ENCODE measurements at regions not wholly inside any gene's neighbourhood (a gene's known extent, or its start where the extent isn't known, plus 50 kb on each side); places are given as distances from the start of the nearest gene placed in this dataset.
"Not testable (repeated sequence)": the region's sequence is repeated elsewhere in the genome, so short reads cannot be mapped to it uniquely, and the experiment has no call there.

- DNase-seq = no peak
These were observed 76.6 kb upstream of the XPA start for GRCh38 chr9:97773723-97774122.

GRCh38 chr9:97774673-97775072 lies 77.5 kb upstream of the XPA start:
- DNase-seq = no peak

- DNase-seq = not testable (repeated sequence)
These were observed 74.3 kb upstream of the FOXE1 start for GRCh38 chr9:97778740-97779139.

- DNase-seq = no peak
These were observed 73.4 kb upstream of the FOXE1 start for GRCh38 chr9:97779608-97780007.

DNA sequence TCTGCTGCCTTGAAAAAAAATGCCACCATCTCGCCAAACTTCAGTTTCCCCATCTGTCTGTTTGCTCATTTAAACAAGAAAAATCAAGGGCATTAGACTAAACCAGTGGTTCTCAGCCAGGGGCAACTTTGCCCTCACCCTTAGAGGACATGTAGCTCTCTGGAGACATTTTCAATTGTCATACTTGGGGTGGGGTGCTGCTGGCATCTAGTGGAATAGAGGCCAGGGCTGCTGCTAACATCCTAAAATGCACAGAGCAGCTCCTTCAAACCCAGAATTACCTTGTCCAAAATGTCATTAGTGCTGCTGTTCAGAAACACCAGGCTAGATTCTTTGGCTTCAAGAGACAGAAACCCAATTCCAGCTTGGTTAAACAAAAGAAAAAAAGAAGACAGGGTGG lies 71.1 kb upstream of the FOXE1 start:
- no peak for DNase-seq

- DNase-seq = peak; percentile 2
These were observed 66.7 kb upstream of the FOXE1 start for GRCh38 chr9:97786341-97786740.

DNA sequence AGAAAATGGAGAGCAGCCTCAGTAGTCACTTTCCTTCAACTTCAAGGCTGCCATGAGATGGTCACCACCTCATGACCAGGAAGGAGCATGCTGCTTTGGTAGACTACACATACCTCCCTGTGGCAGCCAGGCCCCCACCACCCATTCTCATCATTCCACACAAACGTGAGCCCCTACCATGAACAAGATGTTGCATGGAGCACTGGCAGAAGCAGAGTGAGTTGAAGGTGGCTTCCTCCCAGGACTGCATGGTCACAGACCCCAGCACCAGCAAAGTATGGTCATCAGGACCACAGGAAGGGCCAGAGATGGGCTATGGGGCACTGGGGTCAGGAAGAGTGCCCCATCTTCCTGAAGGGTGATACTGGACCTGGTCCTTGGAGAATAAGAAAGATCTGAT lies 65.5 kb upstream of the FOXE1 start:
- no peak for DNase-seq

- no peak for DNase-seq
These were observed 64.0 kb upstream of the FOXE1 start for GRCh38 chr9:97788763-97789663.

DNA sequence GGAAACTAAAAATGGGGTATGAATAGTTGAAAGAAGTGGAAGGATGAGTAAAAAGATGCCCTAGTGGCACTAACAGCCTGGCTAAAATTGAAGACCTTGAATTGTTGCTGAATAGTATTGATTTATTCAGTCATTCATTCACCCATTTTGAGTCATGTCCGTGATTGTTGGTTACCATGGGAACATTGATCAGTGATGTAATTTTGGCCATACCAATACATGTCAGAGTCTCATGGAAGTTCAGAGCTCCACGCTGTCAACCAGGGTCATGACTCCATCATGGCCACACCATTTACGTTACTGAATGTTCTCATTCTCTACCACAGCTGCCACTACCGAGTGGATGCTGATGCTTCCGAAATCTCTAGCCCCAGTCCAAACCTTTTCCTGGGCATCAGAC lies 62.5 kb upstream of the FOXE1 start:
- DNase-seq = no peak

DNA sequence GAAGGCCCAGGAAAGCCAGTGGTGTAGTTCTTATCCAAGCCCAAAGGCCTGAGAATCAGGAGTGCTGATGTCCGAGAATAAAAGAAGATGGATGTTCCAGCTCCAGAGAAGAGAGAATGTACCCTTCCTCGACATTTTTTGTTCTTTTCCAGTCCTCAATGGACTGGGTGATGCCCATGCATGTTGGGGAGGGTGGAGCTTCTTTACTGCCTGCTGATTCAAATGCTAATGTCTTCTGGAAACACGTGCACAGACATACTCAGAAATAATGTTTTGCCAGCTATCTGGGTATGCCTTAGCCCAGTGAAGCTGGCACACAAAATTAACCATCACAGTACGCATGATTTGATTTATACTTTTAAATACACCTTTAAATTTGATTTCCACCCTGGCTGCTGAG lies 61.5 kb upstream of the FOXE1 start:
- DNase-seq = no peak

DNA sequence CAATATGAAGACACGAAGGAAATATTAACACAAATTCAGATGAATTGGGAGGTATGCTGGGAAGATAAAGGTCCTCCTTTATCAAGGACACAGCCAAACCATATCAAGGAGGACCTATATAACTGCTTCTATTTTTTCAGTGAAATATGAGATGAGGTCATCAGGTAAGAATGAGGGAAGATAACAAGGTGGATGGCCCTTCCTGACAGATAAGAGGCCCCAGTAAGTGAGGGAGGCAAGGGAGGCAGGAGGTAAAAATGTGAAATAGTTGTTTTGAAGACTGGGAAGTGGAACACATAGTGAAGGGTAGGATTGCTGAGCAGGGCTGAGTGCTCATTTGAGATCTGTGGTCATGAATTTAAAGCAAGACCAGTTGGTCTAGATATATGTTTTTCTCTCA lies 60.0 kb upstream of the FOXE1 start:
- no peak for DNase-seq

DNA sequence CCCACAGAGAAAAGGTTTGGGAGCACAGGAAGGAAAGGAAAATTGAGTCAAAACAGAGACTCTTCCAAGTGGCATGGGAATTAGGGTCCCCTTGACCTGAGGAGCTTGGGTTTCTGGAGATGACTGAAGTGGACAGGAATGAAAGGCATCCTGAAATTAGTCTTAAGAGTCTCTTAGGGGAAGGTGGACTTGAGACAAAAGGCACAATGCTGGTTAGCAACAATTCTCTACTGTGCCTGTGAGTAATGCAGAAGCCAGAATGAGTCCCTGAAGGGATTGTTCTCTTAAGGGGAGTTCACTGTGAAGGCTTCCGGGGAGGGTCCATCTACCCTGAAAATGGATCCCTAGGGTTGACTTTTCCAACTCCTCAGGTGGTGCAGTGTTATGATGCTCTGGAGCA lies 58.4 kb upstream of the FOXE1 start:
- DNase-seq = no peak

DNA sequence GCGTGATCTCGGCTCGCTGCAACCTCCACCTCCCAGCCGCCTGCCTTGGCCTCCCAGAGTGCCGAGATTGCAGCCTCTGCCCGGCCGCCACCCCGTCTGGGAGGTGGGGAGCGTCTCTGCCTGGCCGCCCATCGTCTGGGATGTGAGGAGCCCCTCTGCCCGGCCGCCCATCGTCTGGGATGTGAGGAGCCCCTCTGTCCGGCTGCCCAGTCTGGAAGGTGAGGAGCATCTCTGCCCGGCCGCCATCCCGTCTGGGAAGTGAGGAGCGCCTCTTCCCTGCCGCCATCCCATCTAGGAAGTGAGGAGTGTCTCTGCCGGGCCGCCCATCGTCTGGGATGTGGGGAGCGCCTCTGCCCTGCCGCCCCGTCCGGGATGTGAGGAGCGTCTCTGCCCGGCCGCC lies 56.9 kb upstream of the FOXE1 start:
- DNase-seq = not testable (repeated sequence)

DNA sequence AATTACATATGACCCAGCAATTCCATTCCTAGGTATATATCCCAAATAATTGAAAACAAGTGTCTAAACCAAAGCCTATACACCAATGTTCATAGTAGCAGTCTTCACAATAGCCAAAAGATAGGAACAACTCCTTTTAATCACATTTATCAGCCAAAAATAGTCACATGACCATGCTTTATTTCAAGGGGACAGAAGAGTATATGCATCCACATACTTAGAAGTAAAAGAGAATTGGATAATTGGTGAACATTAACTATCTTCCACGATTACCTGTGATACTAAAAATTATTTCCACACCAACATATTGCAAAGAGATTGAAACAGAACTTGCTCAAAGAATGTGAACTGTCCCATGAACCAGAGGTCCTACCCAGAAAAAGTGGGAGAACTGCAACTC lies 51.8 kb upstream of the FOXE1 start:
- no peak for DNase-seq

DNA sequence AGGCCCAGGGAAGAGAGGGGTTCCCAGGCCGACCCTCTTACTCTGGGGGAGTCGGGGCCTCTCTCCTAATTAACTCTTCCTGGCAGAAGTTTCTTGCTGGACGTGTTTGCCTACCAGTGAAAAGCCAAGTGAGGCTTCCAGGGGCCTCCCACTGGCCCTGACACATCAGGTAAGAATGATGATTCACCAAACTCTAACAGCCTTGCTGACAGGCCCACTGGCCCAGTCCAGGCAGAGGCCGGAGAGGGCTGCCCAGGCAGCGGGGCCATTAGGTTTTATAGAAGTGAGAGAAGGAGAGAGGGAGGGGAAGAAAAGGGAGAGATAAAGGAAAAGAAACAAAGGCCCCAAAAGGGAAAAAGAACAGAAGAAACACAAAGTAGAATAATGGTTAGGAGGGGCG lies 50.8 kb upstream of the FOXE1 start:
- no peak for DNase-seq

DNA sequence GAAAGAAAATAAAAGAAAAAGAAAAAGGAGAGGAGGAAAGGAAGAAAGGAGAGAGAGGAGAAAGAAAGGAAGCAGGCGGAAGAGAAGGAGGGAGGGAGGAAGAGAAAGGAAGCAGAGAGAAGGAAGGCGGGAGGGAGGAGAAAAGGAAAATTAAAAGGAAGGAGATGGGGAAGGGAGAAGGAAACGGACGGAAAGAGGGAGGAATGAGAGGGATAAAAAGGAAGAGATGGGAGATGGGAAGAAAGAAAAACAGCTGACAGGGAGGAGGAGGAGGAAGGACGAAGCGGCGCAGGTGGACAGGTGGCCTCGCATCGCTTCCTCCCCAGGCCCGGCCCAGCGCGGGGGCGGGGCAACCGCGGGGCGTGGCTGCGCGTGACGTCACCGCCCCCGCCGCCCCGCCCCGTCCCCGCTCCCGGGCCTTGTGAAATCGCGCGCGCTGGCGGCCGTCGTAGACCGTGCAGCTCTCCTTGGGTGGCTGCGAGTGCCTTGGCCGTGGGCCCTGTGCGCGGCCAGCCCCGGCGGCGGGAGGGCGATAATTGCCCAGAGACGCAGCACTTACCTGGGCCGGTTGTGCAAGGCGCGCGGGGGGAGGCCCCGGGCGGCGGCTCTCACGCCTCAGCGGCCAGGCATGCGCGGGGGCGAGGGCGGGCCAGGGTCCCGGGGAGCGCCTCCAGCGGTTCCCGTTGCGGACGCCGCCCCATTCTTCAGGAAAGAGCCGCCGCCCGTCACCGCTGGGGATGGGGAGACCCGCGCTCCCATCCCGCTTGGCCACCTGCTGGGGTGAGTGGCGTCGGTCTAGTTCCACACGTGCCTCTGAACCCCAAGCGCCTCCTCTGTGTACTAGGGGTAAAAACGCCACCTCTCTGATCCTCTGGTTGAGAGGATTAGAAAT lies 49.6 kb upstream of the FOXE1 start:
- peak; percentile 42 for DNase-seq
